Glomerular visceral epithelial cell (primary cell): ENCODE measurements at regions not wholly inside any gene's neighbourhood (a gene's known extent, or its start where the extent isn't known, plus 50 kb on each side); places are given as distances from the start of the nearest gene placed in this dataset.

Source experiments
- DNase-seq: peaks from one replicate; pipeline ENCODE4 v3.0.0-alpha.2; 2016; ENCODE audit errors: extremely low spot score

- no peak for DNase-seq
These were observed 235.4 kb downstream of the PTPRU start for GRCh38 chr1:29471487-29472313.

- DNase-seq, result no peak
These were observed 234.4 kb downstream of the PTPRU start for GRCh38 chr1:29470788-29471119.

GRCh38 chr1:29470087-29470787 lies 233.9 kb downstream of the PTPRU start:
- no peak for DNase-seq

- peak; percentile 59 for DNase-seq
These were observed 233.1 kb downstream of the PTPRU start for GRCh38 chr1:29469457-29469856.

GRCh38 chr1:29467989-29468900 lies 231.9 kb downstream of the PTPRU start:
- no peak for DNase-seq

GRCh38 chr1:29466258-29466657 lies 229.9 kb downstream of the PTPRU start:
- no peak for DNase-seq

- DNase-seq, result peak; percentile 3
These were observed 229.4 kb downstream of the PTPRU start for GRCh38 chr1:29465755-29466154.

GRCh38 chr1:29462096-29462495 lies 225.8 kb downstream of the PTPRU start:
- DNase-seq, result no peak

GRCh38 chr1:29461115-29461739 lies 224.9 kb downstream of the PTPRU start:
- no peak for DNase-seq

GRCh38 chr1:29460694-29461093 lies 224.4 kb downstream of the PTPRU start:
- DNase-seq, result no peak

GRCh38 chr1:29460041-29460610 lies 223.8 kb downstream of the PTPRU start:
- DNase-seq, result no peak

GRCh38 chr1:29459620-29459945 lies 223.3 kb downstream of the PTPRU start:
- DNase-seq, result no peak

GRCh38 chr1:29458737-29459619 lies 222.7 kb downstream of the PTPRU start:
- no peak for DNase-seq

- no peak for DNase-seq
These were observed 221.4 kb downstream of the PTPRU start for GRCh38 chr1:29457496-29458368.

- DNase-seq, result no peak
These were observed 220.5 kb downstream of the PTPRU start for GRCh38 chr1:29456685-29457435.

- DNase-seq, result no peak
These were observed 219.5 kb downstream of the PTPRU start for GRCh38 chr1:29455781-29456180.

GRCh38 chr1:29454616-29455380 lies 218.5 kb downstream of the PTPRU start:
- no peak for DNase-seq
